GM19035 (cell line): ENCODE measurements at regions not wholly inside any gene's neighbourhood (a gene's known extent, or its start where the extent isn't known, plus 50 kb on each side); places are given as distances from the start of the nearest gene placed in this dataset.

Source experiments
- ATAC-seq: cut with Tn5 transposase; IDR thresholded peaks from one replicate; pipeline ENCODE4 v1.9.1; 2021; ENCODE audit not compliant: unreplicated experiment

- ATAC-seq, result no peak
Measured at GRCh38 chr3:31482493-31483200, 50.1 kb upstream of the STT3B start.
